Fibroblast of the conjunctiva (primary cell): ENCODE measurements at regions not wholly inside any gene's neighbourhood (a gene's known extent, or its start where the extent isn't known, plus 50 kb on each side); places are given as distances from the start of the nearest gene placed in this dataset.

ENCODE experiments used
- DNase-seq: peaks from one replicate; pipeline ENCODE4 v3.0.0-alpha.2; 2010; ENCODE audit warnings: low read depth

- no peak for DNase-seq
These were observed 177.4 kb downstream of the SPRY1 start for GRCh38 chr4:123573866-123574508.

- DNase-seq, result no peak
These were observed 178.7 kb downstream of the SPRY1 start for GRCh38 chr4:123575291-123575690.

- no peak for DNase-seq
These were observed 180.8 kb downstream of the SPRY1 start for GRCh38 chr4:123577225-123577906.

GRCh38 chr4:123578276-123579029 lies 181.9 kb downstream of the SPRY1 start:
- DNase-seq, result no peak

GRCh38 chr4:123579961-123580360 lies 183.4 kb downstream of the SPRY1 start:
- DNase-seq, result no peak

GRCh38 chr4:123580981-123581664 lies 184.5 kb downstream of the SPRY1 start:
- DNase-seq, result no peak

GRCh38 chr4:123581802-123582201 lies 185.2 kb downstream of the SPRY1 start:
- DNase-seq, result no peak

GRCh38 chr4:123583043-123583442 lies 186.4 kb downstream of the SPRY1 start:
- no peak for DNase-seq

- DNase-seq, result no peak
These were observed 188.5 kb downstream of the SPRY1 start for GRCh38 chr4:123585111-123585510.

- peak; percentile 86 for DNase-seq
These were observed 191.4 kb downstream of the SPRY1 start for GRCh38 chr4:123587983-123588494.

GRCh38 chr4:123588631-123589241 lies 192.1 kb downstream of the SPRY1 start:
- DNase-seq, result no peak

GRCh38 chr4:123589301-123589700 lies 192.7 kb downstream of the SPRY1 start:
- DNase-seq, result no peak

- no peak for DNase-seq
These were observed 195.3 kb downstream of the SPRY1 start for GRCh38 chr4:123591875-123592274.

GRCh38 chr4:123593655-123594054 lies 197.1 kb downstream of the SPRY1 start:
- DNase-seq, result no peak

- no peak for DNase-seq
These were observed 200.2 kb downstream of the SPRY1 start for GRCh38 chr4:123596805-123597204.

GRCh38 chr4:123597586-123597985 lies 201.0 kb downstream of the SPRY1 start:
- no peak for DNase-seq

- no peak for DNase-seq
These were observed 201.7 kb downstream of the SPRY1 start for GRCh38 chr4:123598331-123598730.

GRCh38 chr4:123599061-123599919 lies 202.7 kb downstream of the SPRY1 start:
- peak; percentile 62 for DNase-seq

- DNase-seq, result no peak
These were observed 203.6 kb downstream of the SPRY1 start for GRCh38 chr4:123599920-123600810.
